Stimulated activated CD8-positive, alpha-beta memory T cell treated with anti-CD3 and anti-CD28 coated beads, Interleukin-12 subunit alpha, Interleukin-12 subunit beta, amount 100 ng/mL, for 24 hours (primary cell): ENCODE measurements at regions not wholly inside any gene's neighbourhood (a gene's known extent, or its start where the extent isn't known, plus 50 kb on each side); places are given as distances from the start of the nearest gene placed in this dataset.

Source experiments
- DNase-seq: peaks from one replicate; pipeline ENCODE4 v3.0.0-alpha.2; 2020; ENCODE audit errors: extremely low read depth

GRCh38 chr10:116792817-116793216 lies 50.5 kb upstream of the HSPA12A start:
- DNase-seq: no peak

- DNase-seq: no peak
Observed at GRCh38 chr10:116796469-116796868, 52.8 kb upstream of the ENO4 start.

GRCh38 chr10:116796910-116797513 lies 52.3 kb upstream of the ENO4 start:
- DNase-seq: peak; percentile 16

- no peak for DNase-seq
Observed at GRCh38 chr10:116798859-116799258, 50.4 kb upstream of the ENO4 start.
